Activated T-cell treated with anti-CD3 and anti-CD28 coated beads for 4 hours (primary cell): ENCODE measurements at regions not wholly inside any gene's neighbourhood (a gene's known extent, or its start where the extent isn't known, plus 50 kb on each side); places are given as distances from the start of the nearest gene placed in this dataset.

Source experiments
- DNase-seq: peaks from one replicate; pipeline ENCODE4 v3.0.0-alpha.2; 2020

DNA sequence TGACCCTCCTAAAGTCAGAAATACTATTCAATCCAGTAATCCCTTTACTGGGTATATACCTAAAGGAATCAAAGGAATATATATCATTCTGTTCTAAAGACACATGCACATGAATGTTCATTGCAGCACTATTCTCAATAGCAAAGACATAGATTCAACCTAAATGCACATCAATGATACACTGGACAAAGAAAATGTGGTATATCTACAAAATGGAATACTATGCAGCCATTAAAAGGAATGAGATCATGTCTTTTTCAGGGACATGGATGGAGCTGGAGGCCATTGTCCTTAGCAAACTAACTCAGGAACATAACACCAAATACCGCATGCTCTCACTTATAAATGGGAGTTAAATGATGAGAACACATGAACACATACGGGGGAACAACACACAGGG is 306.0 kb upstream of the EPHA5 start:
- DNase-seq: no peak

- DNase-seq: no peak
Measured at GRCh38 chr4:65973186-65973585, 302.9 kb upstream of the EPHA5 start.

- no peak for DNase-seq
Measured at GRCh38 chr4:65971686-65972085, 301.4 kb upstream of the EPHA5 start.

GRCh38 chr4:65968831-65969558 is 298.7 kb upstream of the EPHA5 start:
- no peak for DNase-seq

DNA sequence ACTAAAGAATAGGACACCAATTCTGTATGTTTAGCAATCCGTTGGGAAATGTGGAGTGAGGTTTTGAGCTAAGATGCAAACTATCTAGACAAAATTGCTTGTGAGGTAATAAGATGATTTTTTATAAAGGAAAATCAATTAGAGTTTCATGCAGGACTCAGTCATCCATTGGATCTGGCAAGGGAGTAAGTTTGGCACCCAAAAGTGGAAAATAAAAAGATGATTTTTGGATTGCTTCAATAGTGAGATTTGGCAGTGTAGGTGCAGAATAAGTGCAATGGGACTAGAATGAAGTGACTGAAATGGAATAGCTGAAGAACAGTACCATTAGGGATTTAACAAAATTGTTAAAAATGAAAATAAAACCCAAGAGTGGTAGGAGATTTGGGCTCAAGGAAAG is 290.5 kb upstream of the EPHA5 start:
- no peak for DNase-seq

GRCh38 chr4:65954416-65954815 is 284.1 kb upstream of the EPHA5 start:
- DNase-seq: no peak

DNA sequence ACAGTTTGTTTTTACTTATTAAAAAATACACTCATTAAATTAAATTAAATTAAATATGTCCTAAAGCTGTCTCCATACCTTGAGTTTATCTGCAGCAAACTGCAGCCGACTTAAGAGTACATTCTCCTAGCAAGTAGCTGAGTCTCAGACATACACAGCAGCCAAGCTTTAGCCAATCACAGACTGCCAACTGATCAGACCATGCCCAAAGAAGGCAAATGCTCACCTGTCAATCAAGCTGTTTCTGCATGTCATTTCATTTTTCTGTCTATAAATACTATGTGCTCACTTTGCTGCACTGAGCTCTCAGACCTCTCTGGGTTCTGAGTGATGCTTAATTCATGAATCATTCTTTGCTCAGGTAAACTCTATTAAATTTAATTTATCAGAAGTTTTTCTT is 280.9 kb upstream of the EPHA5 start:
- DNase-seq: no peak

DNA sequence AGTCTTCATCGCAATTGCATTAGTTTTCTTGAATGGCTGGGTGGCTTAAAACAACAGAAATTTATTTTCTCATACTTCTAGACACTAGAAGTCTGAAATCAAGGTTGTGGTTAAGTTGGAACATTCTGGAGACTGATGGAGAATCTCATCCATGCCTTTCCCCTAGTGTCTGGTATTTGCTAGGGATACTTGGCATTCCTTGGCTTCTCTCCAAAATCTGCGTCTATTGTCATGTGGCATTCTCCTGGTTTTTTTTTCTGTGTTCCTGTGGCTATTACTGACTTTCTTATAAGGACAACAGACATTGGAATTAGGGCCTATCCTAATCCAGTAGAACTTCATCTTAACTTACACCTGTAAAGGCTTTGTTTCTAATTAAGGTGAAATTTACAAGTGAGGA is 272.8 kb upstream of the EPHA5 start:
- no peak for DNase-seq

DNA sequence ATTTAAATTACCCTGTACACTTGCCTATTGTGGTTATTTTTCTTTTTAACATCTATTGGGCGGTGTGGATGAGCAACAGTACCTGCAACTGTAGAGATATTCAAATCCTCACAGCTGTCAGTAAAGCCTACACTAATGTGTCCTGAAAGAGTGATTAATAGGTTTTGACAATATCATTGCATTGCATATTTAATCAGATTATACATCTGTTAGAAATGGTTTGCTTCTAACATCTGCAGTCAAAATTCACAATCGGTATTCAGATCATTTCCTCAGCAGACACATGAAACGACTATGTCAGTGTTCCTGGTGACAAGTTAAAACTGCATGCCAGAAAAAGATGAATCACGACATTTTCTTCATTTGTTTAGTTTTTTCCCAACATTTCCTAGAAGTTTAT is 254.6 kb upstream of the EPHA5 start:
- no peak for DNase-seq

- no peak for DNase-seq
Measured at GRCh38 chr4:65923616-65924015, 253.3 kb upstream of the EPHA5 start.

DNA sequence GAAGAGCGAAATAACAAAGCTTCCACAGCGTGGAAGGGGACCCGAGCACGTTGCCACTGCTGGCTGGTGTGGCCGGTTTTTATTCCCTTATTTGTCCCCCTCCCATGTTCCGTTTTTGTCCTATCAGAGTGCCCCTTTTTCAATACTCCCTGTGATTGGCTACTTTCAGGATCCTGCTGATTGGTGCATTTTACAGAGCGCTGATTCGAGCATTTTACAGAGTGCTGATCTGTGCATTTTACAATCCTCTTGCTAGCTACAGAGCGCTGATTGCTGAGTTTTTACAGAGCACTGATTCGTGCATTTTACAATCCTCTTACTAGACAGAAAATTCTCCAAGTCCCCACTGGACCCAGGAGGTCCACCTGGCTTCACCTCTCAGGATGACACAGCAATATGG is 250.9 kb upstream of the EPHA5 start:
- DNase-seq: no peak

GRCh38 chr4:65918872-65919271 is 248.6 kb upstream of the EPHA5 start:
- DNase-seq: no peak

- DNase-seq: no peak
Measured at GRCh38 chr4:65918212-65918611, 247.9 kb upstream of the EPHA5 start.

DNA sequence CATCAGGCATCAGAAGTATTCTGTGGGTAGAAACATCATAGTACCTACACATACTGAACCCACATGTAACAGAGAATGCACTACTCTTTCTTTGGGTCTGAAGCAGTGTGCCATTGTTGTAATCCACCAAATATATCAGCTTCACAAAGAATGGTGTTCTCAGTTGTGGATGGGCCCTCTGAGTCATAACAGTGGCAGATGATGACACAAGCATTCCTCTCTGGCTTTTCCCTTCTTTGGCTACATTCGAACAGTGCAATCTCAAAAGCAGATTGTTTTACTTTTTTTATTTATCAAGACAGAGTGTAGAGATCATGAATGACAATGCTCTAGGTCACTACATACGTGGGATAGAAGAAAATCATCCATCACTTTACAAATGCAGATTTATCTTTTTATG is 247.2 kb upstream of the EPHA5 start:
- no peak for DNase-seq

DNA sequence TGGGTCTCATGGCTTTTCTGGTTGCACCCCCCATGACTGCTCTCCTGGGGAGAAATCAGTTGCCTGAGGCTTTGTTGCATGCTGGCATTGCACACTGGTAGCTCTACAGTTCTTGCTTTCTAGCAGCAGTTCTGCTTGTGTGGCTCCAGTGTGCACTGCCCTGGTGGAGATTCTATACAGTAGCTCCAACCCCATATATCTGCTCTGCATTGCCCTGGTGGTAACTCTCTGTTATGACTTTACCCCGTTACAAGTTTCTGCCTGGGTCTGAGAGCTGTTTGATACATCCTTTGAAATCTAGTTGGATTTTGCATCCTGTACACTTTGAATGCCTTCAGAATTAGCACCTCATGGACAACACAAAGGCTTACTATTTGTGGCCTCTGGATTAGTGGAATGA is 241.4 kb upstream of the EPHA5 start:
- DNase-seq: no peak

DNA sequence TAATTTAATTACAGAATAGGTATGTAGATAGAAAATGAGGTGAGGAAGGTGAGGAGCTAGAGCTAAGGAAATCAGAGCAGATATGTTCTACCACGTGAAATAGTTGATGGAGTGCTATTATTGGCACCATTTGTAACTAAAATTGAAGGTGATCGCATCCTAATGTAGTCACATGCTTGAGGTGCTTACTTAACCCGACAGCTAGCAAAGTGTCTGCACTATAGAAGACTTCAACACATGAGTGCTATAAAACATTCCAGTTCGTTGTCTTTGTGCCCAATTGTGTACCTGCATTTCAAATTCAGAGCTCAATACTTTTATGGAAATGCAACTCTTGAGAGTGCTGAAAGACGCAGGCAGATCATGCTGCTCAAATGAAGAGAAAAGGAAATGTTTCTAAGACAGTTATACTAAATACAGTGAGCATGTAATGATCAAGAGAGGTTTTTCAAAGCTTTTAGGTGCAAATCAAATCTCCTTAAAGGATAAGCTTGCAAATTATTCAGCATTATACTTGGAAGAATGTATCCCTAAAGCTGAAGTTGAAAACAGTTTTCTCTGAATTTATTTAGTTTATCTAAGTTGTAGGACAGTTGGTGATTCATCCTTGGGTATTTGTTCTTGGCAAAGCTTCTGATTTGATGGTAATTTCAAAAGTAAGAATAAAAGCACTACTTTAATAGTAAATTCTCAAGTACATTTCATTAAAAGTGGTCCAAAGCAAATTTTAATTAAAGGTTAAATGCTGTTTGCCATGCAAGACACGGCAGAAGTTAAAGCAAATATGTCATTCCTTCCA is 223.9 kb upstream of the EPHA5 start:
- DNase-seq: no peak

GRCh38 chr4:65893271-65893670 is 223.0 kb upstream of the EPHA5 start:
- no peak for DNase-seq

- DNase-seq: no peak
Measured at GRCh38 chr4:65880594-65880993, 210.3 kb upstream of the EPHA5 start.

- no peak for DNase-seq
Measured at GRCh38 chr4:65868096-65868824, 198.0 kb upstream of the EPHA5 start.

GRCh38 chr4:65865489-65865888 is 195.2 kb upstream of the EPHA5 start:
- no peak for DNase-seq

DNA sequence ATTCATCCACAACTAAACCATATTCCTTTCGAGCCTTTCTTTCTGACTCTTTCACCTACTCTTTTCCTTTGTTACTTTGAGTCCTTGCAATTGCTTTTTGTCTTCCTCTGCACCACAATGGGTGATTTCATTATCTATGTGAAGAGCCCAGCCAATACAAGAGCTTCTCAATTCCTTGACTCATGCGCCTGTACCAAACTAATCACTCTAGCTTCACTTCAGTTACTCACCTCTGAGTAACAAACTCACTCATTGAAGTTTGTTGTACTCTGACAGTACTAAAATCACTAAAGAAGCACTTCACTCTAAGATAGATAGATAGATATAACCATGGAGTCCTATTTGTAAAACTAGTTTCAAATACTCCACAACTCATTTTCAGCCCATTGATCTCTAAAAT is 191.7 kb upstream of the EPHA5 start:
- no peak for DNase-seq

DNA sequence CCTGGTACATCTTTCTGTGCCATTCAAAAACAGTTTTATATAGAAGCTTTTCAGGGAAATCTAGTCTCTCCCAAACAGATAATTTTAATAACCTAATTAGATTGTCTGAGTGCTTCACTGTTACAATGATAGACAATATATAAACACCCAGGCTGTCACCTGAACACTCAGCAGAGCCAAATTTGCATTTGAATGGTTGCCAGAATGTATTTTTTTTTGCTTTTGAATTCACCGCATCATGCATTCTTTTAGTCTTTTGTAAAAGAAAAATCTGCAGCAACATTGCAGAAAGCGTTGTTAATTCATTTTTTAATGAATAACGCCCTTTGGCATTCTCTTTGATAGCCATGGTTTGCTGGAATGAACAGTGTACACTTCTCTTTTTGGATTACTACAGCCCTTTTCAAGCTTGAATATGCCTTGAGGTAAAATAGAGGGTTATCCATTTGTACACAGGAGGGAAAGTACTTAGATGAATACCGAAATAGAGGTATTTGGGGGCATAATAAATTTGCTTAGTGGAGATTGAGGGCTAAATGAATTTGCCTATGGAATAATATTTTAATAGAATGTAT is 175.0 kb upstream of the EPHA5 start:
- DNase-seq: no peak

DNA sequence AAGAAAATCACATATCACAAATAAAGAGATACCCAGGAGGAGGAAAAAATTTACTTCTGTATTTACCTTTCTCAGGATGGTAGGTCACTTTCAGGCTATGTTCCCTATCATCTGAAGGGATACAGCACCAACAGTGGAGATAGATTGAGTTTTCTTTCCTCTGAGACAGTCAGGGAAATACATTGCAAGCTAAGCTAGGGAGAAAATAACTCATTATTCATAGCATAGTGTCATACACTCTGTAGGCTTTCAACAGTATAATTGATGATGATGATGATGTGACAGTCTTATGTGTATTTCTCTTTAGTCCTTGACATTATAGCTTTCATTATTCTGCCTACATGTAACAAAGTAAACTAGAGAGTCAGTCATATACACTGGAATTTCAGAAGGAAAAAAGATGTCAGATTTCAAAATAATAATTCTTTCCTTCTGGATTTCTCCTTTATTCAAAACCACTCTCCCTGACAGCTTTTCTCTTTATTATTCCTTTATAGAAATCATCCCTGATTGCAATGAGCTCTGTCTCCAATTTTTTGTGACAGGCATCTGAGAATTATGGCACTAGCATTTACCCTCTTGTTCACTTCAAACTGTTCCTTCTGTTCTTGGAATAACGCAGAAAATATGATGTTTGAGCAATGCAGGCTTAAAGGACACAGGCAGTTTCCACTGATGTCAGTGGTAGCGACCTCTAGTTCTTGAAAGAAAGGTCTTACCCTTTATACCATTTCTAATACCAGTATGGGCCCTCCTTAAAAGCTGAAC is 169.1 kb upstream of the EPHA5 start:
- DNase-seq: no peak
